ENCODE measurements at regions not wholly inside any gene's neighbourhood (a gene's known extent, or its start where the extent isn't known, plus 50 kb on each side); places are given as distances from the start of the nearest gene placed in this dataset.

- TF ChIP-seq CTCF (IDR thresholded peaks at IDR 0.05) (no peak), EP300 (IDR thresholded peaks at IDR 0.05) (no peak), POLR2A (IDR thresholded peaks at IDR 0.05) (no peak), POLR2AphosphoS5 (IDR thresholded peaks at IDR 0.05) (no peak)
Measured at GRCh38 chr6:81694207-81694606, 58.3 kb downstream of the TENT5A start.

All from stomach (tissue), 4 donors.